HG03354 (cell line): ENCODE measurements at regions not wholly inside any gene's neighbourhood (a gene's known extent, or its start where the extent isn't known, plus 50 kb on each side); places are given as distances from the start of the nearest gene placed in this dataset.
"Not testable (repeated sequence)": the region's sequence is repeated elsewhere in the genome, so short reads cannot be mapped to it uniquely, and the experiment has no call there.

ENCODE experiments used
- ATAC-seq: cut with Tn5 transposase; IDR thresholded peaks from one replicate; pipeline ENCODE4 v1.9.1; 2021; ENCODE audit warnings: mild to moderate bottlenecking; ENCODE audit not compliant: unreplicated experiment, poor library complexity, severe bottlenecking

DNA sequence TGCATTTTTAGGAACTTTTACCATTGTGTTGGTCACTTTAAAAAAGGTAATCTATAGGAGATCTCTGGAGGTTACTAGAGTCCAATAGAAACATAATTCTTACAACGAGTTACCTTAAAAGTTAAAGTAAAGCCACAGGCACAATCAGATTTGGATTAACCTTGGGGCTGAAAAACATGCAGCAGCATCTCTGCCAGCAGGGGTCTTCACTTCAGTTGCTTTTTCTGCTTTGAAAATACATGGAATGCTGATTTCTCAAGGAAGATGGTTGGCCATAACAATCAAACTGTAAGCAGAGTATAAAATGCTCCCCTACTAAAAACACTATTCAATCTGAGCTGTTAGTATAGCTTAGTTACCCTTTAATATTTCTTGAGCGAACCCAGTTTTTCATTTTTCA lies 1072.3 kb upstream of the PCDH10 start:
- ATAC-seq, result no peak

DNA sequence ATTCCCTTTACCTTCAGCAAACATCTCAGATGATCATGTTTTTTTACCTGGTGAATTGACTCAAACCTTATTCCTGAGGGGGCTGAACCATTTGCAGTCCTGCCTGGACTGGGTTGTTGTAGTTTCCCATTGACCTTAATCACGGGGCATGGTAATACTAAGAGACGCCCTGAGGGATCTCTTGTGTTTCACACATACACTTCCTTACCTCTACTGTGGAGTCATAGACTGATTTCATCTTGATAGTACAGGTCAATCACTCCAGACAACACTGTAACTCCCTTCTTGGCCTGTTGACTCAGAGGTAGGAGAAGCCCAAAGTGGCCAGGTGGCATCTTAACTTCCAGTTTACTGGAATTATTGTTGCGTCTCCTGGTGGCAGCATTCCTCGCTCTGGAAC lies 1064.0 kb upstream of the PCDH10 start:
- no peak for ATAC-seq

DNA sequence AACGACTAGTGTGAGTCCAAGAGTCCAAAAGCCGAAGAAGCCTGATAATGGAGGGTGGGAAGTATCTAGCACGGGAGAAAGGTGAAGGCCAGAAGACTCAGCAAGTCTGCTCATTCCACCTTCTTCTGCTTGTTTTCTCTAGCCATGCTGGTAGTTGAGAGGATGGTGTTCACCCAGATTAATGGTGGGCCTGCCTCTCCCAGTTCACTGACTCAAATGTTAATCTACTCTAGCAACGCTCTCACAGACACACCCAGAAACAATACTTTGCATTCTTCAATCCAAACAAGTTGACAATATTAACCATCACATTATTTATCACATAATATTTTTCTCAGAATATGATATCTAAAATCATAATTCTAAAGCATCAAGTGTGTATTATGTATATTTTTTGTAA lies 1055.1 kb upstream of the PCDH10 start:
- ATAC-seq, result no peak

DNA sequence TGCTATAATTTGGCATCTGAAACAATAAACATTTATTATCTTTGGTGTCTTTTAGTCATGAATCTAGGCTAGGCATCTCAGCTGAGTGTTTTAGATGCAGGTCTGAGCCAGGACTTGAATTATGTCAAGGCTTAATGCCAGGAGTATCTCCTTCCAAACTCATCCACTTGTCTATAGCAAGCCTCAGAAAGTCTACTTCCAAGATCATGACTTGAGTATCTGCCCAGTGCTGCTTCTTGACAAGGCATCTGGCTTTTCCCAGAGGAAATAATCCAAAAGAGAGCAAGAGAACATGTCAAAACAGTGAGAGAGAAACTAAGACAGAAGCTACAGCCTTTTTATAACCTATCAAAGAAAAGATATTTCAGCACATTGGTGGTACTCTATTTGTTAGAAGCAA lies 1052.1 kb upstream of the PCDH10 start:
- no peak for ATAC-seq

DNA sequence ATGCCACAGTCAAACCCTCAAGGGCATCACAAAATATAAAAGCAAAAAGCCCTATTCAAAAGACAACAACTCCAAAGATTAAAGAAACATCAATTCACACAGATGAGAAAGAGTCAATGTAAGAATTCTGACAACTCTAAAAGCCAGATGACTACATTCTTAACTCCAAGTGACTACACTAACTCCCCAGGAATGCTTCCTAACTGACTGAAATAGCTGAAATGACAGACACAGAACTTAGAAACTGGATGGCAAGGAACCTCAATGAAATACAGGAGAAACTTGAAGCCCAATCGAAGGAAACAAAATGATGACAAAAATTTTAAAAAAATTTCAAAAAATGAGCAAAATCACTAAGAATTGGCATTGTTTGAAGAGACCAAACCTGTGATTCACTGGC lies 1047.6 kb upstream of the PCDH10 start:
- no peak for ATAC-seq

DNA sequence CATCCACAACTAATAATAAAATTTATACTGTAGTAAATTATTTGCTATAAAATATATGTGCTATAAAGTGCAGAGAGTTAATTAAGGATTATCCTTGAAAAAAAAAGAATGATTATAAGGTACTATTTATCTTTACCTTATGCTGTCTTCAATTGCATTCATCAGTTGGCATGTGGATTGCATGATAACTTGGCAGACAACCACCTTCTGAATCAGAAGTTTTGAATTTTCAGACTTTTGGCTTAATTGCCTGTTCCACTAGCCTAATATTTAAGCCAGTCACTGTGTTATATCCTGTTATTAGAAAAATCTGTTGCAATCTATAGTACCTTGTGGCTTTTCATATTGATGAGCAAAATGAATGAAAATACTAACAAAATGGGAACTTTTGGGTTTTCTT lies 1040.3 kb upstream of the PCDH10 start:
- ATAC-seq, result no peak

DNA sequence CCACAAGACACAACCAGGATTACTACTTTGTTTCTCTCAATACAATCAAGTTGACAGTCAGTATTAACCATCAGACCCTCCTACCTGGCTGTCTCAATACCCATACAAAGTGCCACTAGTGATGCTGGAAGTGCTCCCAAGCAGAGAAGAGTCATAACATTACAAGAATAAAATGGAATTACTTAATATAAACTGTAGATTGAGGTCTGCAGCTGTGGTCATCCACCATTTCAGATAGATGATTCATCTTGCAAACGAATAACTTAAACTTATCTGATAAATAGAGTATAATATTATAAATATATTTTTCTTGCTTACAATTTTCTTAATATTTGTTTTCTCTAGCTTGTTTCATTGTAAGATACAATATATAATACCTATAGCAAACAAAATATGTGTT lies 1034.2 kb upstream of the PCDH10 start:
- ATAC-seq, result no peak

DNA sequence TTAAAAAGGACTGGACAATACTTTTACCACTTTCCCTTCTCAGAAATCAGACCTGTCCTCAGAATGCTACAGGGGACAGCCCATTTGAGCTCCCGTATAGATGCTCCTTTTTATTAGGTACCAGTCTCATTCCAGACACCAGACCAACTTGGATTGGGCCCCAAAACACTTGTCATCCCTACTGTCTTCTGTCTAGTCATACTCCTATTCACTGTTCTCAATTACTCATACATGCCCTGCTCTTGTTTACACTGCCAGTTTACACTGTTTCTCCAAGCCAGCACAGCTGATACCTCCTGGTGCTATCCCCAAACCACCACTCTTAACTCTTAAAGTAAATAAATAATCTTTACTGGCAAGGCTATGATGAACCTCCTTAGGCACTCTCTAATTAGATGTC lies 1026.4 kb upstream of the PCDH10 start:
- not testable (repeated sequence) for ATAC-seq

DNA sequence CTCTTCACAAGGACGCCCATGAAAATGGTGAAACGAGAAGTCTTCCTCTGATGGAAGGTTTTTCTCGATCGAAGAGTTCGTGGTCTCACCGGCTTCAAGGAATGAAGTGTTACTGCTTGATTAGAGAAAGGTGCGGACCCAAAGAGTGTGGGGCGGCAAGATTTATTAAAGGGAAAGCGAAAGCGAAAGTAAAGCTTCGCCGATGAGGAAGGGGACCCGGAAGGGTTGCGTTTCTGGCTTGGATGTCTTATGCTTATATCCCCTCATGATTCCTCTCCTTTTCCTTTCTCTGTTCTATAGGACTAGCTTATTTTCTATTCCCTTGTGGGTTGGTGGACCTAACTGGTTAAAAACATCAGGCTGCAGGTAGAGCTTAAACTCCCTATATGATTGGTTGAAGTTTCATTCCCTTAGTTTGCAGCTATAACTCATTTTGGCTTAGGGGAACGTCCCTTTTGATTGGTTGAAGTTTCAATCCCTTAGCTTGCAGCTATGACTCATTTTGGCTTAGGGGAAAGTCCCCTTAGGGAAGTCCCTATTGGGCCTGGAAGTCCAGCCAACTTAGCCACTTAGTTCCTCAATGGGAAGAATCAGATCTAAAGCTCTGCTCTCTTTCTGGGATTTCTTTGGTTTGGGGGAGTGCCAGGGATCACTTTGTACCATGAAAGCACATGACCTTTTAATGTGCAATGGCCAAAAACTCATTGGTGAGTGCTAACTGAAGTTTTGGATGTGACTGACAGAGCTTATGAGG lies 1025.0 kb upstream of the PCDH10 start:
- ATAC-seq, result peak; percentile 76

DNA sequence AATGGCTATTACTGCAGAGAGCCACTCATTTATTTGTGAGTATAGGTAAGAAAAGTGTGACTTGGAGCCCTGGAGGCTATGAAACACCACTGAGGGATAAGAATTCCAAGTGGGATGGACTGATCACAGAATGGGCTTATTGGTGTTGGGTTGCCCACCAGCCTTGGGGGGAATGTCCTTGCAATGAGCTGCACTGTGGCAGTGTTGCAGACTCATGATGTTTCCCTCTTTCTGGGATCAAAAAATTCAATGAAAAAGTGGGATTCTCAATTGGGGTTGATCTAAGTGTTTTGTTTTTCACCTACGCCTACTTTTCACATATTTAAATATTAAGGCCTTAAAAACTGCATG lies 1024.5 kb upstream of the PCDH10 start:
- no peak for ATAC-seq

DNA sequence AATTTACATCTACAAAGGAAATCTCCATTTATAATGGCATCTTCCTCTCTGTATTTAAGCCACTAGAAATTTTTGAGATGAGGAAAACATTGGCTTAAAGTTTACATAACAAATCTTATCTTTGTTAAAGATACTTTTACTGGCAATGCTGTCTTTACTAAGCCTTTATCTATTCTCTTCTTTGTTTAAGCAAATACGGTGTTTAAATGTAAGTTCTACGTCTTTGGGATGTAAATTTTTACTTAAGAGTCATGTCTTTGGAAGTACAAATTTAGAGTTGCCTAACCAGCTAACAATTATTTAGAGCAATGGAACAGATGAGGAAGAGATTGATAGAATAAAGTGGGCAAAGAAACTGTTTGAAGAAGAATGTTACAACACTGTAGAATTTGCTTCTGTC lies 1024.0 kb upstream of the PCDH10 start:
- ATAC-seq, result no peak

DNA sequence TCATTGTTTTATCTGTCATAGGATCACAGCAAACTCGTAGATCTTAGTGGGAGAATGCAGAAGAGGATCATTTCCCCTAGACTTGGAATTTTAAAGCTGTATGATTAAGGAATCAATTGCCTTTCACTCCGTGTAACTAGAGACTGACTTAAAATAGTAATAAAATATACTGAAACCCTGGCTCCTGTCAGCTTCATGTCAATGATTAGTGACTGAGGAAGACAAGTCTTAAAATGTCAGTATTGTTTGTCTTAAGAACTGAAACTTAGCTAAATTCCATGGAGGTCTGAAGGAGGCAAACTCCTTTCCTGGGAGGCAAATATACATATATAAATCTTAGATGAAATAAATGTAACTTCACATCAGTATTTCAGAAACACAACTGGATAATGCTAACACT lies 1016.7 kb upstream of the PCDH10 start:
- no peak for ATAC-seq

DNA sequence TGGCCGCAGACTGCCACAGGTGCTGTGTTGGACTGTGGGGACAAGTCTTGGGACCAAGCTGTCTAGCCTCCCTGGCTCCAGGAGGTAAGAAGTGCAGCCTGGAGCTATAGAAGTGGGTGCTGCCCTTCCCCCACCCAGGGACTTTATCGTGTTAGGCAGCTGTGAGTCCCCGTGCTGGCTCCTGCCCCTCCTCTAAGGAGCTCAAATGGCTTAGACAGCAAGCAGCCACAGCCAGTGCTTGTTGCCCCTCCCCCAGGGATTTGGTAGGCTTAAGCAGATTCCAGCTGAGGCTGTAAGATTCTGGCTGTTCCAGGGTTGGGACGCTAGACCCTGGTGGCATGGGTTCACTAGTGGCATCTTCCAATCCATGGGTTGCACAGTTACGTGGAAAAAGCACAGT lies 979.4 kb upstream of the PCDH10 start:
- ATAC-seq, result no peak

DNA sequence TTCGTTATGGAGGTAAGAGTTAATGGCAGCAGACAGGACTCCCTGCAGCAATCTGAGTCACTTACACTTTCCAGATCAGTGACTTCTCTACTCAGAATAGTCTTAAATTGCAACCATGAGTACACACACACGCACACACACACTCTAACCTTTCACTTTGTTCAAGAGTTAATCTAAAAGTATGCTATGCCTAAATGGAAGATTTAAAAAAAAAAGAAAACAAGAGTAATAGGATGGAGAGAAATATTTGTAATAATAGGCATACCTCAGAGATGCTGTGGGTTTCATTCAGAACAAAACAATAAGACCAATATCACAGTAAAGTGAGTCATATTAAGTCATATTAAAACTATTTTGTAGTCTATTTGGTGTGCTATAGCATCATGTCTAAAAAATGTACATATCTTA lies 969.1 kb upstream of the PCDH10 start:
- ATAC-seq, result no peak

DNA sequence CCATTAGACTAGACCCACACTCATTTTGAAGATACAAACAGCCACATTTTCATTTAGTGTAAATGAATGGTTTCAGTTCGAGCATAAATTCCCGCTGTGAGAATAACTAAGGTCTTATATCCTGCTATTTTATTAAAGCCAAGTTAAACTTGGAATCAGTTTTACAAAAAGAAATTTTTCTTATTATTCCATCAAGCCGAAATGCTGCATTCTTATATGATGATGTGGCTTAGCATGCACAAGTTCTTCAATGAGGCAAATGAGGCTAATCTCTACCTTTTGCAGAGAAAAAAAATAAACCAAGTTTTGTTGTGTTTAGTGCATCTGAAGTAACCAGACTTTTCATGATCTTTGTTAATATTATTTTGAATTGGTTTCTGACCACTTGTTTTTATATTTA lies 953.9 kb upstream of the PCDH10 start:
- ATAC-seq, result no peak

DNA sequence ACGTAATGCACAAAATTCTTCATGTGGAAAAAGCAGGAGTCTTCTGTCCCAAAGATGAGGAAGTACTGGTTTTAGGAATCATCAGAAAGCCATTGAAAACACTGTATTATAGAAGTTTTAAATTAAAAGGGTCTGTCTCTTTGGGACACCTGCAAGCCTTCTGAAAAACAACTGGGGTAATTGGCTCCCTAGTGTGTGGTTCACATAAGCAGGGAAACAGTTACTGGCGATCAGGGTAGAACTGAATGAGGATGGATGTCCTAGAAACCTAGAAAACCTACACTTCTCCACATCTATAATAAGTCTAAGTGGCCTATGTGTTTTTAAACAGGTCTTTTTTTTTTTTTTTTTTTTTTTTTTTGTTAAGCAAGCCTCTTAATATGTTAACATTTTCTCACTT lies 945.5 kb upstream of the PCDH10 start:
- no peak for ATAC-seq

DNA sequence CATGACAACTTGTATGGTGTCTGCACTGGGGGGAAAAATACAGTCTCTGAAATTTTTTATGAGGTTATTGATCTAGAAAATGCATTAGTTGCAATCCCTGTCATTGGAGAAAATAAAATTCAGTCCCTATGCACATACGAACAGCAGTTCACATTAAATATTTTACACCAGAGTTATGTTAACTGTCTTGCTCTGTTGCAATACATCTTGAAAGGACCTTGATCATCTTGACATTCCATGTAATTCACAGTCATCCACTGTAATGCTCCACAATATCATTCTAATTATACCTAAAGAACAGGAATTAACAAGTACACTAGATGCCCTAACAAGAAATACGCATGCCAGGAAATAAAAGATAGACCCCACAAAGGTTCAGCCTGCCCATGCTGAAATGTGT lies 934.6 kb upstream of the PCDH10 start:
- ATAC-seq, result no peak

DNA sequence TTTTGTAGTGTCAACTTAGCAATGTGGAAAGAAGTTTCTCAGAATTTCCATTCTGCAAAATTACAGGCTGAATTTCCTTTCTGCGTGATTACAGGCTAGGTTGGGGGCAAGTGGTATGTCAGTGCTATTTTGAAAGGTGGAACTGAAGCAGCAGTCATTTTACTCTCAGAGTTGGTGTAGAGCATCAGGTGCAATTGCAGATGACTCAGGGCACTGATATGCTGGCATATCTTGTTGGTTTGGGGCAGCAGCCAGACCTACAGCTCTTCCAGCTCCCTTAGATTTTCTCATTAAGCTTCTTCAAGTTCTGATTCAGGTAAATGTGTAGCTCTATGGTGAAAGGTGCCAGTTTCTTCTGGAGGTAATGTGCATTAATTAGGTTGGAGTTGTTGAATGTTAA lies 930.7 kb upstream of the PCDH10 start:
- no peak for ATAC-seq

DNA sequence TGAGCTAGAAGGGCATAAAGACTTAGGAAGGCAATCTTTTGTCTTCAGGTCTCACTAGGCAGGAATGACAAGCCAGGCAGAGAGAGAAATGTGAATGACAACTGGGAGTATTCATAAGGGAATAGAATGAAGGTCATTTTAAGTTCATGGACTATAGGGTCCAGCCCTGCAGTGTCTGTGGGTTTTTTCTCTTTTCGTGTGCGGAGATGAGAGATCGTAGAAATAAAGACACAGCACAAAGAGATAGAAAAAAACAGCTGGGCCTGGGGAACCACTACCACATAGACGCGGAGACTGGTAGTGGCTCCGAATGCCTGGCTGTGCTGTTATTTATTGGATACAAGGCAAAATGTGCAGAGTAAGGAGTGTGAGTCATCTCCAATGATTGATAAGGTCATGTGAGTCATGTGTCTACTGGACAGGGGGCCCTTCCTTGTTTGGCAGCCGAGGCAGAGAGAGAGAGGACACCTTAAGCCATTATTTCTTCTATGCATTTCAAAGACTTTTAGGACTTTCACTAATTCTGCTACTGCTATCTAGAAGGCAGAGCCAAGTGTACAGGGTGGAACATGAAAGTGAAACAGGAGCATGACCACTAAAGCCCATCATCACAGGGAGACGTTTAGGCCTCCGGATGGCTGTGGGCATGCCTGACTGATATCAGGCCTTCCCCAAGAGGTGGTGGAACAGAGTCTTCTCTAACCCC lies 921.8 kb upstream of the PCDH10 start:
- ATAC-seq, result peak; percentile 46

DNA sequence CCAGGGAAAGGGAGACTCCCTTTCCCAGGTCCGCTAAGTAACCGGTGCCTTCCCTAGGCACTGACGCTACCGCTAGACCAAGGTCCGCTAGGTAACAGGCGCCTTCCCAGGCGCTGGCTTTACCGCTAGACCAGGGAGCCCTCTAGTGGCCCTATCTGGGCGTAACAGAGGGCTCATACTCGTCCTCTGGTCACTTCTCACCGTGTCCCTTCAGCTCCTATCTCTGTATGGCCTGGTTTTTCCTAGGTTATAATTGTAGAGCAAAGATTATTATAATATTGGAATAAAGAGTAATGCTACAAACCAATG lies 921.3 kb upstream of the PCDH10 start:
- ATAC-seq, result peak; percentile 69

DNA sequence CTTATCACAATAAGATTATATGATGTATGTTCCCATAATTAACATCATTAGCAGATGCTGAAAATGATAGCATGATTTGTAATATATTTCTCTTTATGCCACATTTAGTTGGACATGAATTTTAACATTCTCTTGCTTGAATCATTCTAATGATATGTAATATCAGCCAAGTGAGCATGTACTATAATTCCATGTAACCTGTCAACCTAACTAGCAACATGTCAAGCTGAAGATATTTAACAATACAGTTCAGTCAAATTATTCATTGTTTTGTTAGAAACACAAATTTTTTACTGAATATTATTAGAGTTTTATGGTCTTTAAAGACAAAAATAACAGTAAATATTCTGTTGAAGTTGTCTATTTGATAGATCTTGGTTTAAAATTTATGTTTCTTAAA lies 920.4 kb upstream of the PCDH10 start:
- no peak for ATAC-seq

DNA sequence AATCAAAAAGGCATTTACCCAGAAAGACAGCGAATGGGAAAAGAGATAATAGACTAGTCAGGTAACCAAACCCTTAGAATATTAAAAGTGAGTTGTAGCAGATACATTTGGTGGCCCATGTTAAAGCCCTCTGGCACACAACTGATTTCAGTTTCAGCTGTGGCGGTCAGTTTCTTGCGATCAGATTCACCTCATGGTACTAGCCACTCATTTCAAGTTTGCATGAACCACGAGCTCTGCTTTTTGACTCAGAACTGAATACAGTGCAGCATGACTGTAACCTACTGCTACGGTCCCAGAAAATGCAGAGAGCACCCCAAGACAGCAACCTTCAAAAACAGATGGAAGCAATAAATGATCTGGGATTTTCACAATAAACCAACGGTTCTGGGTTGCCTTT lies 919.1 kb upstream of the PCDH10 start:
- no peak for ATAC-seq
